Pancreas (tissue), 10 donors: ENCODE measurements at regions not wholly inside any gene's neighbourhood (a gene's known extent, or its start where the extent isn't known, plus 50 kb on each side); places are given as distances from the start of the nearest gene placed in this dataset.

Source experiments
- ATAC-seq, 4 donors: fragments of 200-7000 bp; cut with Tn5 transposase; one replicate each; pipeline versions ENCODE4 v1.8.0 to v1.9.1; 2020; ENCODE audit warnings: mild to moderate bottlenecking in 4 of 4, moderate library complexity in 4 of 4
- DNase-seq, 6 donors: peaks; one replicate each; pipeline ENCODE4 v3.0.0-alpha.2; 2020
- FAIRE-seq: peaks from 2 replicates; lab custom pipeline; 2012; peaks lifted over from hg19 to GRCh38; lab: Jason Lieb, UNC
- H3K27ac ChIP-seq, 4 donors: fragments of 200-600 bp; sonication (generic); 1 replicate in 3 of 4; 2 replicates in 1 of 4; pipeline versions ENCODE4 v1.5.0 to v1.8.0; 2020
- H3K27me3 ChIP-seq, 4 donors: fragments of 200-600 bp; one replicate each; pipeline ENCODE4 v1.8.0; 2021
- H3K36me3 ChIP-seq, 3 donors: fragments of 200-600 bp; sonication (generic) in 1 of 3; one replicate each; pipeline versions ENCODE4 v1.5.0 to v1.8.0; 2020 to 2021
- H3K4me1 ChIP-seq, 3 donors: fragments of 200-600 bp; one replicate each; pipeline ENCODE4 v1.8.0; 2021
- H3K4me3 ChIP-seq, 4 donors: fragments of 200-600 bp; sonication (generic) in 2 of 4; one replicate each; pipeline versions ENCODE4 v1.5.0 to v1.8.0; 2020 to 2021
- H3K9me3 ChIP-seq, 4 donors: fragments of 200-600 bp; one replicate each; pipeline ENCODE4 v1.8.0; 2021
- WGBS, 2 donors: extraction: QIAGEN DNeasy Blood & Tissue Kit; methylation state at CpG; one replicate each; pipeline ENCODE4 v1.1.7; 2013; 5-methylcytosine and 5-hydroxymethylcytosine counted together
- intact Hi-C, 3 donors: fragments of 100-400 bp; cut with DNase I; formaldehyde crosslinking; loops; one replicate each; pipeline versions ENCODE4 v1.11.1 to v1.14.2; 2022
- TF ChIP-seq, protein P1 (sequence below), 4 donors: fragments of 200-600 bp; sonication (generic) in 3 of 4; IDR thresholded peaks; one replicate each; pipeline versions ENCODE4 v1.5.0 to v1.8.0; 2021; ENCODE audit warnings: antibody characterized with exemption in 4 of 4
- donor health status: healthy with polysubstance abuse.
- donor health status: DM: no; HTN: no; CAD: no; lungs with moderate emphysema.
- donor health status: DM: no; HTN: no; CAD: no.
- donor health status: control.
- donor health status: control.
- donor health status: Bipolar disorder and iron deficiency.
- donor health status: DM: yes; HTN: yes; CAD: no.
- donor health status: DM: no; HTN: no; CAD: no.
- donor health status: DM: no; HTN: no; CAD: no.
- donor health status: DM: yes; HTN: yes; CAD: no.

DNA sequence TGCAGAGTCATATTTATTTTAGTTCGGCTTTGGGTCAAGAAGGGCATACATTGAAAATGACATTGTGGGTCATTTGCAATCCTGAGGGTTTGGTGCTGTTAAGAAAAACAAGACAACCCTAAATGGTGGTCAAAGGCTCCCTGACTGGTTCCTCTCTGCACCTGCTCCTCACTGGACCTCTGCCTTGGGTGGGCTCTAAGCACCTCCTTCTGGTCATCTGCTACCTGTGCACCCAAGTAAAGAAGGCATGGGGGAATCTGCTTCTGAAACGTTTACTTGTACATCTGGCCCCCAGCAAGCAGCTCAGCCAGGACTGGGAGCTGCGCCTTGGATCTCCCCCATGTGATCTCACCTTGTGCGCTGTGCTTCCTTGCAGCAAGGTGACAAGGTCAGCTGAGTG, 55.2 kb upstream of the MAL start:
- intact Hi-C loops, result no loop called here
- no peaks in the 10 kb centered on the region for H3K9me3 ChIP-seq
- ATAC-seq (no peak), DNase-seq (no peak), FAIRE-seq (no peak)
- H3K4me3 ChIP-seq, result no peak overlapping the region
- H3K27me3 ChIP-seq, result peaks cover 0 to 7% (median 0%) of the 10 kb centered on the region in 4 donors
- 55 to 61% methylated on average over 4 of the region's 4 CpGs for WGBS, 2 donors
- H3K36me3 ChIP-seq, result no peaks in the 10 kb centered on the region
- H3K27ac ChIP-seq, result no peak overlapping the region
- no peaks in the 10 kb centered on the region for H3K4me1 ChIP-seq
- TF ChIP-seq, protein P1, sequence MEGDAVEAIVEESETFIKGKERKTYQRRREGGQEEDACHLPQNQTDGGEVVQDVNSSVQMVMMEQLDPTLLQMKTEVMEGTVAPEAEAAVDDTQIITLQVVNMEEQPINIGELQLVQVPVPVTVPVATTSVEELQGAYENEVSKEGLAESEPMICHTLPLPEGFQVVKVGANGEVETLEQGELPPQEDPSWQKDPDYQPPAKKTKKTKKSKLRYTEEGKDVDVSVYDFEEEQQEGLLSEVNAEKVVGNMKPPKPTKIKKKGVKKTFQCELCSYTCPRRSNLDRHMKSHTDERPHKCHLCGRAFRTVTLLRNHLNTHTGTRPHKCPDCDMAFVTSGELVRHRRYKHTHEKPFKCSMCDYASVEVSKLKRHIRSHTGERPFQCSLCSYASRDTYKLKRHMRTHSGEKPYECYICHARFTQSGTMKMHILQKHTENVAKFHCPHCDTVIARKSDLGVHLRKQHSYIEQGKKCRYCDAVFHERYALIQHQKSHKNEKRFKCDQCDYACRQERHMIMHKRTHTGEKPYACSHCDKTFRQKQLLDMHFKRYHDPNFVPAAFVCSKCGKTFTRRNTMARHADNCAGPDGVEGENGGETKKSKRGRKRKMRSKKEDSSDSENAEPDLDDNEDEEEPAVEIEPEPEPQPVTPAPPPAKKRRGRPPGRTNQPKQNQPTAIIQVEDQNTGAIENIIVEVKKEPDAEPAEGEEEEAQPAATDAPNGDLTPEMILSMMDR (IDR thresholded peaks at IDR 0.05), result no peak
